ENCODE measurements at regions not wholly inside any gene's neighbourhood (a gene's known extent, or its start where the extent isn't known, plus 50 kb on each side); places are given as distances from the start of the nearest gene placed in this dataset.

DNA sequence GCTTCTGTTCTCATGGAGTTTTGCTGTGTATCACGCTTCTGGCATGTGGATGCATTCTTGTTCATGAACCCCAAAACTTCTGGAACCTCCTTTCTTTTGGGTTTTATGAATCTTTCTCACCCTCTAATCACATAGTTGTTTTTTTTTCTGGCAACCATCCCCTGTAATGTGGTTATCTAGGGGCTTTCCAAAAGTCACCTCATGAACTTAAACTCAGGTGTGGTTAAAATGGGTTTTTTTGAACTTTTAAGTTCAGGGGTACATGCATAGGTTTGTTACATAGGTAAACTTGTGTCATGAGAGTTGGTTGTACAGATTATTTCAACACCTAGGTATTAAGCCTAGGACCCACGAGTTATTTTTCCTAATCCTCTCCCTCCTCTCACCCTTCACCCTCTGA is 1099.4 kb upstream of the SLIT2 start:
- Histone ChIP-seq H4K20me1 (ENCODE audit: control insufficient read depth, insufficient read depth) (no peaks in the 10 kb centered on the region), H3K4me1 (ENCODE audit: control insufficient read depth, insufficient read depth, low read length) (no peaks in the 10 kb centered on the region), H3K4me2 (ENCODE audit: control insufficient read depth, insufficient read depth) (no peak overlapping the region), H3K27ac (ENCODE audit: control insufficient read depth, insufficient read depth) (peak overlapping the region; percentile 39; the same call in 1 of the 2 replicates), H2AFZ (ENCODE audit: control insufficient read depth, low read depth, low read length) (no peak overlapping the region), H3K36me3 (ENCODE audit: control insufficient read depth in 2 of 2, insufficient read depth in 2 of 2, low read length in 1 of 2) (no peaks in the 10 kb centered on the region), H3K9me3 (replicated peaks; ENCODE audit: control insufficient read depth, insufficient read depth, low read length) (no peaks in the 10 kb centered on the region; the same call in 1 of the 3 replicates), H3K9ac (ENCODE audit: control insufficient read depth, insufficient read depth, low read length) (no peak overlapping the region), H3K79me2 (ENCODE audit: control insufficient read depth, insufficient read depth, low read length) (no peaks in the 10 kb centered on the region), H3K27me3 (replicated peaks in 1 of 2; ENCODE audit: control insufficient read depth in 2 of 2, insufficient read depth in 2 of 2, low read length in 1 of 2) (no peaks in the 10 kb centered on the region), H3K4me3 (no peak overlapping the region)
- ATAC-seq (peak; percentile 35; the same call in 1 of the 3 replicates), DNase-seq (ENCODE audit: low read depth, low spot score) (no peak), FAIRE-seq (no peak)
- SMC1A ChIA-PET (ENCODE audit: uncharacterized antibody, unreplicated experiment) = no interaction called here
- RAD21 ChIA-PET (ENCODE audit: unreplicated experiment) = no interaction called here
- in situ Hi-C loops (cut with MboI) (loop anchor here (25.0 kb wide), 1 partner anchor 110 kb away; no protein-coding TSS in a partner anchor), intact Hi-C loops (cut with micrococcal nuclease; ENCODE audit: unreplicated experiment) (no loop called here)
- CTCF ChIA-PET = no interaction called here
- 0% methylated on average over 2 of the region's 2 CpGs for WGBS (ENCODE audit: insufficient coverage, insufficient replicate concordance, low lambda C conversion rate, missing lambda C conversion rate)
- no TSS peak for BruUV-seq (replicated peaks)
- POLR2A ChIA-PET = no interaction called here
- TF ChIP-seq WRNIP1 (IDR thresholded peaks at IDR 0.05; ENCODE audit: borderline replicate concordance, low read depth, low read length) = no peak
- peak; percentile 54 for TF ChIP-seq RUNX3 (IDR thresholded peaks at IDR 0.05; ENCODE audit: low read length)

DNA sequence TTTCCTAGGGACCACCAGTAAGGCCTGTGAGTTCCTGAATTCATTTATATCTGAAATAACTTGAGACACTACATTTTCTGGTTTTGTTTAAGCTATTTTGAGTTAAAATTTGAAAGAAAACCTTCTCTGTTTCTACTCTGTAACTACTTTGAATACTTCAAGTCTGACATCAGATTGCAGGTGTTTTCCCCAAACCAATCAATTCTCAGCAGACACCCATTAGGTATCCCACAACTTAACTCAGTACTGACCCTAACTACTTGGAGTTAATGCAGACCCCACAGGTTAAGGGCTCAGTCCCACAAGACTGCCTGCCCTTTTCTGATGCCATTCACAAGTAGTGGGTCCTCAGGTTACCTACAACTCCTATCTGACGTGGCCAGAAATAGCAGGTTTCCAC is 1100.0 kb upstream of the SLIT2 start:
- Histone ChIP-seq H3K27ac (ENCODE audit: control insufficient read depth, insufficient read depth) (peak overlapping the region; percentile 39), H4K20me1 (ENCODE audit: control insufficient read depth, insufficient read depth) (no peaks in the 10 kb centered on the region), H3K36me3 (ENCODE audit: control insufficient read depth in 2 of 2, insufficient read depth in 2 of 2, low read length in 1 of 2) (no peaks in the 10 kb centered on the region), H3K4me1 (ENCODE audit: control insufficient read depth, insufficient read depth, low read length) (no peaks in the 10 kb centered on the region), H3K79me2 (ENCODE audit: control insufficient read depth, insufficient read depth, low read length) (no peaks in the 10 kb centered on the region), H3K9ac (ENCODE audit: control insufficient read depth, insufficient read depth, low read length) (no peak overlapping the region), H2AFZ (ENCODE audit: control insufficient read depth, low read depth, low read length) (no peak overlapping the region), H3K27me3 (replicated peaks in 1 of 2; ENCODE audit: control insufficient read depth in 2 of 2, insufficient read depth in 2 of 2, low read length in 1 of 2) (no peaks in the 10 kb centered on the region), H3K9me3 (replicated peaks; ENCODE audit: control insufficient read depth, insufficient read depth, low read length) (no peaks in the 10 kb centered on the region; the same call in 1 of the 3 replicates), H3K4me3 (no peak overlapping the region), H3K4me2 (ENCODE audit: control insufficient read depth, insufficient read depth) (no peak overlapping the region)
- WGBS (ENCODE audit: insufficient coverage, insufficient replicate concordance, low lambda C conversion rate, missing lambda C conversion rate) = 6% methylated on average over 1 of the region's 1 CpG
- ATAC-seq (peak; percentile 31; the same call in 1 of the 3 replicates), DNase-seq (ENCODE audit: low read depth, low spot score) (no peak), FAIRE-seq (no peak)
- intact Hi-C loops (cut with micrococcal nuclease; ENCODE audit: unreplicated experiment) = no loop called here
- in situ Hi-C loops (cut with MboI) = loop anchor here (25.0 kb wide), 1 partner anchor 111 kb away; no protein-coding TSS in a partner anchor
- CTCF ChIA-PET = no interaction called here
- POLR2A ChIA-PET = no interaction called here
- BruUV-seq (replicated peaks) = no TSS peak
- RAD21 ChIA-PET (ENCODE audit: unreplicated experiment) = no interaction called here
- SMC1A ChIA-PET (ENCODE audit: uncharacterized antibody, unreplicated experiment) = no interaction called here
- TF ChIP-seq HCFC1 (IDR thresholded peaks at IDR 0.05; ENCODE audit: low read length) = no peak
- TF ChIP-seq JUNB (IDR thresholded peaks at IDR 0.05) = no peak
- TF ChIP-seq SRF (IDR thresholded peaks at IDR 0.05; ENCODE audit: low read depth in 2 of 2, low read length in 2 of 2) = no peak
- TF ChIP-seq PAX8 (IDR thresholded peaks at IDR 0.05) = no peak
- no peak for TF ChIP-seq ASH2L (IDR thresholded peaks at IDR 0.05; ENCODE audit: borderline replicate concordance, low read depth)
- TF ChIP-seq PAX5 (IDR thresholded peaks at IDR 0.05; ENCODE audit: borderline replicate concordance, low read depth, low read length) = no peak
- no peak for TF ChIP-seq CHD2 (IDR thresholded peaks at IDR 0.05; ENCODE audit: borderline replicate concordance, low read depth, low read length)
- no peak for TF ChIP-seq YY1 (IDR thresholded peaks at IDR 0.05; ENCODE audit: low read depth, low read length)
- TF ChIP-seq, protein P1, sequence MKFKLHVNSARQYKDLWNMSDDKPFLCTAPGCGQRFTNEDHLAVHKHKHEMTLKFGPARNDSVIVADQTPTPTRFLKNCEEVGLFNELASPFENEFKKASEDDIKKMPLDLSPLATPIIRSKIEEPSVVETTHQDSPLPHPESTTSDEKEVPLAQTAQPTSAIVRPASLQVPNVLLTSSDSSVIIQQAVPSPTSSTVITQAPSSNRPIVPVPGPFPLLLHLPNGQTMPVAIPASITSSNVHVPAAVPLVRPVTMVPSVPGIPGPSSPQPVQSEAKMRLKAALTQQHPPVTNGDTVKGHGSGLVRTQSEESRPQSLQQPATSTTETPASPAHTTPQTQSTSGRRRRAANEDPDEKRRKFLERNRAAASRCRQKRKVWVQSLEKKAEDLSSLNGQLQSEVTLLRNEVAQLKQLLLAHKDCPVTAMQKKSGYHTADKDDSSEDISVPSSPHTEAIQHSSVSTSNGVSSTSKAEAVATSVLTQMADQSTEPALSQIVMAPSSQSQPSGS (IDR thresholded peaks at IDR 0.05; ENCODE audit: low read length) = no peak
- TF ChIP-seq POLR2AphosphoS2 (IDR thresholded peaks at IDR 0.05; ENCODE audit: low read depth, low read length) = no peak
- TF ChIP-seq NR2C1 (IDR thresholded peaks at IDR 0.05) = no peak
- TF ChIP-seq, protein P2, sequence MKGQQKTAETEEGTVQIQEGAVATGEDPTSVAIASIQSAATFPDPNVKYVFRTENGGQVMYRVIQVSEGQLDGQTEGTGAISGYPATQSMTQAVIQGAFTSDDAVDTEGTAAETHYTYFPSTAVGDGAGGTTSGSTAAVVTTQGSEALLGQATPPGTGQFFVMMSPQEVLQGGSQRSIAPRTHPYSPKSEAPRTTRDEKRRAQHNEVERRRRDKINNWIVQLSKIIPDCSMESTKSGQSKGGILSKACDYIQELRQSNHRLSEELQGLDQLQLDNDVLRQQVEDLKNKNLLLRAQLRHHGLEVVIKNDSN (IDR thresholded peaks at IDR 0.05; ENCODE audit: borderline replicate concordance, extremely low read length, insufficient read depth, low read depth, low read length) = no peak
- no peak for TF ChIP-seq CREB1 (IDR thresholded peaks at IDR 0.05; ENCODE audit: low read depth)
- TF ChIP-seq, protein P3, sequence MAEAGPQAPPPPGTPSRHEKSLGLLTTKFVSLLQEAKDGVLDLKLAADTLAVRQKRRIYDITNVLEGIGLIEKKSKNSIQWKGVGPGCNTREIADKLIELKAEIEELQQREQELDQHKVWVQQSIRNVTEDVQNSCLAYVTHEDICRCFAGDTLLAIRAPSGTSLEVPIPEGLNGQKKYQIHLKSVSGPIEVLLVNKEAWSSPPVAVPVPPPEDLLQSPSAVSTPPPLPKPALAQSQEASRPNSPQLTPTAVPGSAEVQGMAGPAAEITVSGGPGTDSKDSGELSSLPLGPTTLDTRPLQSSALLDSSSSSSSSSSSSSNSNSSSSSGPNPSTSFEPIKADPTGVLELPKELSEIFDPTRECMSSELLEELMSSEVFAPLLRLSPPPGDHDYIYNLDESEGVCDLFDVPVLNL (IDR thresholded peaks at IDR 0.05; ENCODE audit: low read depth, low read length) = no peak
- TF ChIP-seq TCF12 (IDR thresholded peaks at IDR 0.05; ENCODE audit: low read depth, low read length) = no peak
- no peak for TF ChIP-seq WRNIP1 (IDR thresholded peaks at IDR 0.05; ENCODE audit: borderline replicate concordance, low read depth, low read length)
- no peak for TF ChIP-seq IRF4 (IDR thresholded peaks at IDR 0.05; ENCODE audit: low read depth, low read length)

Data from GM12878 (cell line).